ENCODE measurements at regions not wholly inside any gene's neighbourhood (a gene's known extent, or its start where the extent isn't known, plus 50 kb on each side); places are given as distances from the start of the nearest gene placed in this dataset.
"Not testable (repeated sequence)": the region's sequence is repeated elsewhere in the genome, so short reads cannot be mapped to it uniquely, and the experiment has no call there.

DNA sequence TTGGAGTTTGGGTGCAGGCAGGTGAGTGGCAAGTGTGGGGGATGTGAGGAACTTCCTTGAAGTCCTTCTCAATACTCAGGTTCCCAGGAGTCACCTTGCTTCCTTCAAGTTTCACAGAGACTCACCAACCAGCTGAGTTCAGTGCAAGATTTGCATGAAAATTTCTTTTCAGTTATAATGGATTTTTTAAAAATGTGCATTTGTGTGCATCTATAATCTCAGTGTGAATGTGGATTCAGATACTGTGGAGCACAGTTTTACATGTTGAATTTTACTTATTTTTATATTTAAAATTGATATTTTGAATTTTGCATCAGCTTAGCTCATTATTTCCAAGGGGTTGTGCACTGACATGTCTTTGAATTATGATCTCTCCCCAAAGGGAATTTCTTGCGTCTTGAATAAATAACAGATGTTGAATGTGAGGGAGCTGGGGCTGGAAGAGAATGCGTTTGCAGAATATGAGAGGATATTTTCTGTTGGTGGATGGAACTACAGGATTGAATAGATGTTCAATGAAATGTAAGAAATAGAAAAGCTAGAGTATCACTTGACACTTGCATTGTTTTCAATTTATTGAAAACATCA is 184.3 kb downstream of the RPRM start:
- no peak overlapping the region for H3K27ac ChIP-seq (ENCODE audit: low read depth, low read length)
- no peak for DNase-seq (ENCODE audit: low read depth, low spot score)
- peaks cover 6% of the 10 kb centered on the region; the same call in 1 of the 2 replicates for H3K9me3 ChIP-seq (ENCODE audit: control insufficient read depth, insufficient read depth, low read length)
- ChIA-PET POLR2A (no interaction called here), CTCF (no interaction called here)
- TF ChIP-seq, protein P1, sequence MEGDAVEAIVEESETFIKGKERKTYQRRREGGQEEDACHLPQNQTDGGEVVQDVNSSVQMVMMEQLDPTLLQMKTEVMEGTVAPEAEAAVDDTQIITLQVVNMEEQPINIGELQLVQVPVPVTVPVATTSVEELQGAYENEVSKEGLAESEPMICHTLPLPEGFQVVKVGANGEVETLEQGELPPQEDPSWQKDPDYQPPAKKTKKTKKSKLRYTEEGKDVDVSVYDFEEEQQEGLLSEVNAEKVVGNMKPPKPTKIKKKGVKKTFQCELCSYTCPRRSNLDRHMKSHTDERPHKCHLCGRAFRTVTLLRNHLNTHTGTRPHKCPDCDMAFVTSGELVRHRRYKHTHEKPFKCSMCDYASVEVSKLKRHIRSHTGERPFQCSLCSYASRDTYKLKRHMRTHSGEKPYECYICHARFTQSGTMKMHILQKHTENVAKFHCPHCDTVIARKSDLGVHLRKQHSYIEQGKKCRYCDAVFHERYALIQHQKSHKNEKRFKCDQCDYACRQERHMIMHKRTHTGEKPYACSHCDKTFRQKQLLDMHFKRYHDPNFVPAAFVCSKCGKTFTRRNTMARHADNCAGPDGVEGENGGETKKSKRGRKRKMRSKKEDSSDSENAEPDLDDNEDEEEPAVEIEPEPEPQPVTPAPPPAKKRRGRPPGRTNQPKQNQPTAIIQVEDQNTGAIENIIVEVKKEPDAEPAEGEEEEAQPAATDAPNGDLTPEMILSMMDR (IDR thresholded peaks at IDR 0.05; ENCODE audit: low read depth, low read length), result no peak
- H3K4me3 ChIP-seq (ENCODE audit: low read depth, low read length), result no peak overlapping the region
- H3K27me3 ChIP-seq (ENCODE audit: control insufficient read depth, insufficient read depth, low read length), result no peaks in the 10 kb centered on the region

DNA sequence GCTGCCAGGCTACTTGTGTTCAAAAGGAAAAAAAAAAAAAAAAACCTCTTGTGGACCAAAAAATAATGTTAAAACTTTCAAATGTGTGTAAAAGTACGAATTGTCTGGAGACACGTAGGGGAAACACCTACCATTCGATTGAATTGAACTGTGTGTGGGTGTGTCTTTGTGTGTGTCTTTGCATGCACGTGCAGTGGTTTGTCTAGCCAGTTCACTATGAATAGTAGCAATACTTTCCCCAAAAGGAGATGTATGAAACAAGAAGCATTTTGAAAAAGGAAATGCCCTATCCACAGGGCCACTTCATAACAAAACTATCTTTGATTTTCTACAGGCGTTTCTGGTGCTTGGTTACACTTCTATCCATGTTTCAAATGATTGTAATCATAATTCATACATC is 186.8 kb downstream of the RPRM start:
- TF ChIP-seq, protein P1 (IDR thresholded peaks at IDR 0.05; ENCODE audit: low read depth, low read length), result no peak
- CTCF ChIA-PET, result no interaction called here
- POLR2A ChIA-PET, result no interaction called here
- H3K27ac ChIP-seq (ENCODE audit: low read depth, low read length), result no peak overlapping the region
- no peak overlapping the region for H3K4me3 ChIP-seq (ENCODE audit: low read depth, low read length)
- H3K9me3 ChIP-seq (ENCODE audit: control insufficient read depth, insufficient read depth, low read length), result peaks cover 16% of the 10 kb centered on the region
- no peak for DNase-seq (ENCODE audit: low read depth, low spot score)
- no peaks in the 10 kb centered on the region for H3K27me3 ChIP-seq (ENCODE audit: control insufficient read depth, insufficient read depth, low read length)

DNA sequence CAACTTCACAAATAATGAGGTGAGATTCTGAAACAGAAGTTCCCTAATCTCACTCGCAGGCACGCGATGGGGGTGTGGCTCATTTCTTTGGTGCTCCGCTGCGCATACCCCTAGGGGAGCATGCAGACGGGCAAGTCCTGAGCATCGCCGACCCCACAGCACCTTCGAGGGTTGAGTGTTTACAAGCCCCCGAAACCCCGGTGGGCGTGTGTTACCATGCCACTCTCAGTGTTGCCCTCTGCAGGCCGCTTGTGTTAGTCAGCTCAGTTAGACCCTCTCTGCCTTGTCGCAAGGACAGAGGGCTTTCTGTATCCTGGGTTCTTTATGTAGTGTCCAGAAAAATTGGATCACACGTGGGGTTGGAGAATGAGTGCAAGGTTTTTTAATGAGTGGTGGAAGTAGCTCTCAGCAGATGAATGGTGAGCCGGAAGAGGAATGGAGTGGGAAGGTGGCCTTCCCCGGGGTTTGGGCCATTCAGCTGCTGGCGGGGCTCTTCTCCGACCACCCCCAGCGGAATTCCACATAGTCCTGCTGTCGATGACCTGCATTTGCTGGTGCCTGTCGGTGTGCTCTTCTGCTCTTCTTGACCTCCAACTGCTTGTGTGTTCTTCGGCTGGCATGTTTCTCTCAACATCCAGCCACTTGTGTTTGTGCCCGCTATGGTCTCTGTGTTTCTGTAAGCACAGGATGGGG is 191.3 kb downstream of the RPRM start:
- TF ChIP-seq, protein P1 (IDR thresholded peaks at IDR 0.05; ENCODE audit: low read depth, low read length), result no peak
- H3K27ac ChIP-seq (ENCODE audit: low read depth, low read length), result no peak overlapping the region
- H3K9me3 ChIP-seq (ENCODE audit: control insufficient read depth, insufficient read depth, low read length), result peaks cover 32% of the 10 kb centered on the region
- H3K27me3 ChIP-seq (ENCODE audit: control insufficient read depth, insufficient read depth, low read length), result no peaks in the 10 kb centered on the region
- no peak overlapping the region for H3K4me3 ChIP-seq (ENCODE audit: low read depth, low read length)
- POLR2A ChIA-PET, result no interaction called here
- CTCF ChIA-PET, result no interaction called here
- no peak for DNase-seq (ENCODE audit: low read depth, low spot score)

DNA sequence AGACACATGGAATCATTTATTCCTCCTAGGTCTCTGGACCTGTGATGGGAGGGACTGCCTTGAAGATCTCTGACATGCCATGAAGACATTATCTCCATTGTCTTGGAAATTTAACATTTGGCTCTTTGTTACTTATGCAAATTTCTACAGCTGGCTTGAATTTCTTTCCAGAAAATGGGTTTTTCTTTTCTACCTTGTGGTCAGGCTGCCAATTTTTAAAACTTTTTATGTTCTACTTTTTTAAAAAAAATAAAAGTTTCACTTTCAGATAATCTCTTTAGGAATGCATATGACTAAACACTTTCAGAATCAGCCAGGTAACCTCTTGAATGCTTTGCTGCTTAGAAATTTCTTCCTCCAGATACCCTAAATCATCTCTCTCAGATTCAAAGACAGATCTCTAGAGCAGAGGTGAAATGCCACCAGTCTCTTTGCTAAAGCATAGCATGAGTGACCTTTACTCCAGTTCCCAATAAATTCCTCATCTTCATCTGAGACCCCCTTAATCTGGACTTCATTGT is 209.6 kb downstream of the RPRM start:
- TF ChIP-seq, protein P1 (IDR thresholded peaks at IDR 0.05; ENCODE audit: low read depth, low read length), result no peak
- ChIA-PET POLR2A (no interaction called here), CTCF (no interaction called here)
- no peak overlapping the region for H3K27ac ChIP-seq (ENCODE audit: low read depth, low read length)
- H3K27me3 ChIP-seq (ENCODE audit: control insufficient read depth, insufficient read depth, low read length), result no peaks in the 10 kb centered on the region
- DNase-seq (ENCODE audit: low read depth, low spot score), result no peak
- H3K4me3 ChIP-seq (ENCODE audit: low read depth, low read length), result no peak overlapping the region
- H3K9me3 ChIP-seq (ENCODE audit: control insufficient read depth, insufficient read depth, low read length), result peaks cover 15% of the 10 kb centered on the region

DNA sequence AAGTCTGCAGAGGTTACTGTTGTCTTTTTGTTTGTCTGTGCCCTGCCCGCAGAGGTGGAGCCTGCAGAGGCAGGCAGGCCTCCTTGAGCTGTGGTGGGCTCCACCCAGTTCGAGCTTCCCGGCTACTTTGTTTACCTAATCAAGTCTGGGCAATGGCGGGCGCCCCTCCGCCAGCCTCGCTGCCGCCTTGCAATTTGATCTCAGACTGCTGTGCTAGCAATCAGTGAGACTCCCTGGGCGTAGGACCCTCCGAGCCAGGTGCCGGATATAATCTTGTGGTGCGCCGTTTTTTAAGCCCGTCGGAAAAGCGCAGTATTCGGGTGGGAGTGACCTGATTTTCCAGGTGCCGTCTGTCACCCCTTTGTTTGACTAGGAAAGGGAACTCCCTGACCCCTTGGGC is 221.7 kb downstream of the RPRM start:
- CTCF ChIA-PET; H3K9me3 ChIP-seq (ENCODE audit: control insufficient read depth, insufficient read depth, low read length); H3K27ac ChIP-seq (ENCODE audit: low read depth, low read length); POLR2A ChIA-PET; H3K27me3 ChIP-seq (ENCODE audit: control insufficient read depth, insufficient read depth, low read length); DNase-seq (ENCODE audit: low read depth, low spot score); H3K4me3 ChIP-seq (ENCODE audit: low read depth, low read length): not testable (repeated sequence)

DNA sequence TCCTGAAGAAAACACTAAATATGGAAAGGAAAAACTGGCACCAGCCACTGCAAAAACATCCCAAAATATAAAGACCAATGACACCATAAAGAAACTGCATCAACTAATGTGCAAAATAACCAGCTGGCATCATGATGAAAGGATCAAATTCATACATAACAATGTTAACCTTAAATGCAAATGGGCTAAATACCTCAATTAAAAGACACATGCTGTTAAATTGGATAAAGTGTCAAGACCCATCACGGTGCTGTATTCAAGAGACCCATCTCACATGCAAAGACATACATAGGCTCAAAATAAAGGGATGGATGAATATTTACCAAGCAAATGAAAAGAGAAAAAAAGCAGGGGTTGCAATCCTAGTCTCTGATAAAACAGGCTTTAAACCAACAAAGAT is 231.9 kb downstream of the RPRM start:
- H3K4me3 ChIP-seq (ENCODE audit: low read depth, low read length); CTCF ChIA-PET; H3K27ac ChIP-seq (ENCODE audit: low read depth, low read length); DNase-seq (ENCODE audit: low read depth, low spot score); H3K27me3 ChIP-seq (ENCODE audit: control insufficient read depth, insufficient read depth, low read length); POLR2A ChIA-PET: not testable (repeated sequence)
- H3K9me3 ChIP-seq (ENCODE audit: control insufficient read depth, insufficient read depth, low read length), result peaks cover 16% of the 10 kb centered on the region

Measured in AG04450 (cell line).